Choroid plexus epithelial cell (primary cell): ENCODE measurements at regions not wholly inside any gene's neighbourhood (a gene's known extent, or its start where the extent isn't known, plus 50 kb on each side); places are given as distances from the start of the nearest gene placed in this dataset.
A peak's percentile ranks its signal among the peaks of the same experiment; 100 is the strongest.

Experiments
- DNase-seq: peaks from one replicate; pipeline ENCODE4 v3.0.0-alpha.2; 2010; ENCODE audit warnings: low read depth
- H3K4me3 ChIP-seq: 2 replicates; pipeline ENCODE4 v1.5.1; 2011; ENCODE audit warnings: low read depth, mild to moderate bottlenecking, control low read depth, low read length, moderate library complexity
- TF ChIP-seq, protein P1 (sequence below): conservative IDR thresholded peaks from 2 replicates; pipeline ENCODE4 v1.5.1; 2011; ENCODE audit warnings: low read depth, mild to moderate bottlenecking, control low read depth, inconsistent platforms, low read length, moderate library complexity

DNA sequence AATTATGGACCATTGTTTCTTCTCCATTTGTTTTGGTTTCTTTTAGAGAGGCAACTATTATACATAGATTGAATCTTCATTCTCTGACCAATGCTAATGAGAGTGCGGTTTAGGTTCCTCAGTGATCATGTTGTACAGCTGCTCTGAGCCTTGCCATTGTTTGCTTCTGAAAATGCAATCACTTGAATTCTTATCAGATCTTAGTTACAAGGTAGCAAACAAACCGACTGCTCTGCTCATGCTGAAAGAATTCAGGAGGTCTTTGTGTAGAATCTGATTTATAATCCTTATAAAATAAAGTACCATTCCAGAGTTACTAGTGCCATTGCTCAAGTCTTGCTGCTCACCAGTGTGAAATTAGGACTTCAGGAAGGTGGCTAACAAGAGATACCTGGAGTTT is 569.1 kb upstream of the ID4 start:
- DNase-seq: no peak
- H3K4me3 ChIP-seq: no peak overlapping the region
- TF ChIP-seq, protein P1, sequence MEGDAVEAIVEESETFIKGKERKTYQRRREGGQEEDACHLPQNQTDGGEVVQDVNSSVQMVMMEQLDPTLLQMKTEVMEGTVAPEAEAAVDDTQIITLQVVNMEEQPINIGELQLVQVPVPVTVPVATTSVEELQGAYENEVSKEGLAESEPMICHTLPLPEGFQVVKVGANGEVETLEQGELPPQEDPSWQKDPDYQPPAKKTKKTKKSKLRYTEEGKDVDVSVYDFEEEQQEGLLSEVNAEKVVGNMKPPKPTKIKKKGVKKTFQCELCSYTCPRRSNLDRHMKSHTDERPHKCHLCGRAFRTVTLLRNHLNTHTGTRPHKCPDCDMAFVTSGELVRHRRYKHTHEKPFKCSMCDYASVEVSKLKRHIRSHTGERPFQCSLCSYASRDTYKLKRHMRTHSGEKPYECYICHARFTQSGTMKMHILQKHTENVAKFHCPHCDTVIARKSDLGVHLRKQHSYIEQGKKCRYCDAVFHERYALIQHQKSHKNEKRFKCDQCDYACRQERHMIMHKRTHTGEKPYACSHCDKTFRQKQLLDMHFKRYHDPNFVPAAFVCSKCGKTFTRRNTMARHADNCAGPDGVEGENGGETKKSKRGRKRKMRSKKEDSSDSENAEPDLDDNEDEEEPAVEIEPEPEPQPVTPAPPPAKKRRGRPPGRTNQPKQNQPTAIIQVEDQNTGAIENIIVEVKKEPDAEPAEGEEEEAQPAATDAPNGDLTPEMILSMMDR: no peak

GRCh38 chr6:19268718-19269117 is 568.5 kb upstream of the ID4 start:
- TF ChIP-seq, protein P1: no peak
- DNase-seq: no peak
- H3K4me3 ChIP-seq: no peak overlapping the region

- no peak for DNase-seq
- TF ChIP-seq, protein P1: no peak
- H3K4me3 ChIP-seq: no peak overlapping the region
Measured at GRCh38 chr6:19269341-19269898, 567.8 kb upstream of the ID4 start.

DNA sequence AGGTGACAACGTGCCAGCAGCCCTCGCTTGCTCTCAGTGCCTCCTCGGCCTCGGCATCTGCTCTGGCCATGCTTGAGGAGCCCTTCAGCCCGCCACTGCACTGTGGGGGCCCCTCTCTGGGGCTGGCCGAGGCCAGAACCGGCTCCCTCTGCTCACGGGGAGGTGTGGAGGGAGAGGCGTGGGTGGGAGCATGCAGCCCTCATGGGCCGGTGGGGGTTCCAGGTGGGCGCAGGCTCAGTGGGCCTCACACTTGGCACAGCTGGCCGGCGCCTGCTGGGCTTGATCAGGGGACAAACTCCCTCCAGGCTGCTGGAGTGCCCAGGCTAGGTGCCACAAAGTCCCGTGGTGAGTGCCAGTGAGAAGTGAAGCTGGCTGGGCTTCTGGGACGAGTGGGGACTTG is 566.6 kb upstream of the ID4 start:
- TF ChIP-seq, protein P1: no peak
- no peak overlapping the region for H3K4me3 ChIP-seq
- no peak for DNase-seq

DNA sequence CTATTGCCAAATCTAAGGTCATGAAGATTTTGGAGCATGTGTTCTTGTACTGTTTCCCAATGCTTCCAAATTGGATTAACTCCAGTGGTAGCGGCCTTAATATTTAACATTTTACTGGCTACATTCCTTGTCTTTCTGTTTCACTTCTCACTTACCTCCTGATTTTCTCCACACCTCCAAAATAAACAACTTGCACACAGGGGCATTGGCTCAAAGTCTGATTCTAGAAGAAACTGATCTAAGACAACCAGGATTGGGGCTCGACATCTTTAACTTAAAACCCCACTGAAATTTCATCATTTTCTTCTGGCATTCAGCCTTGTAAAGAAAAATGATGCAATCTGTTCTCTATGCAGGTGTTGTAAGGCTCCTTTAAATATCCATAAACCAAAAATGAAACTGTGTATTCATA is 557.9 kb upstream of the ID4 start:
- H3K4me3 ChIP-seq: no peak overlapping the region
- TF ChIP-seq, protein P1: no peak
- peak; percentile 72 for DNase-seq

- no peak overlapping the region for H3K4me3 ChIP-seq
- TF ChIP-seq, protein P1: no peak
- no peak for DNase-seq
Measured at GRCh38 chr6:19287928-19288327, 549.2 kb upstream of the ID4 start.

GRCh38 chr6:19289457-19289856 is 547.7 kb upstream of the ID4 start:
- TF ChIP-seq, protein P1: no peak
- DNase-seq: no peak
- H3K4me3 ChIP-seq: no peak overlapping the region
